ENCODE measurements at regions not wholly inside any gene's neighbourhood (a gene's known extent, or its start where the extent isn't known, plus 50 kb on each side); places are given as distances from the start of the nearest gene placed in this dataset.

DNA sequence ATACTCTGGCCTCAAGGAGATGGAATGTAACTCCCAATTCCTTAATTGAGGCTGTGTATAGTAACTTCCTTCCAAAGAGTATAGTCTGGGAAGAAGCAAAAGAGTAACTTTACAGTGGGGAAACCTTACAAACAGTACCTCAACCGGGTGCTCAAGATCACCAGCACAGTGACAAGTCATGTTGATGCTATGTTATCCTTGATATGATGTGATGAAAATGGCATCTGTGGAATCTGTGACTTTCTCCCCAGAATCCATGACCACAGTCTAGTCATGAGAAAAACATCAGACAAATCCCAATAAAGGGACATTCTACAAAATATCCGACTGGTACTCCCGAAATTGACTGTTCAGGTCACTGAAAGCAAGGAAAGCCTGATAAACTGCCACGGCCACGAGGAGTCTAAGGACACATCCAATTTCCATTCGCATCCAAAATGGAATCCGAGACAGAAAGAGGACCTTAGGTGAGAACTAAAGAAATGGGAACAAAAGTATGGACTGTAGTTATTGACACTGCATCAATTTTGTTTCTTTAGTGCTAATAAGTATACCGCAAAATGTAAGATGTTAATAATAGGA, 97.3 kb upstream of the FRMD6 start:
- DNase-seq = no peak

DNA sequence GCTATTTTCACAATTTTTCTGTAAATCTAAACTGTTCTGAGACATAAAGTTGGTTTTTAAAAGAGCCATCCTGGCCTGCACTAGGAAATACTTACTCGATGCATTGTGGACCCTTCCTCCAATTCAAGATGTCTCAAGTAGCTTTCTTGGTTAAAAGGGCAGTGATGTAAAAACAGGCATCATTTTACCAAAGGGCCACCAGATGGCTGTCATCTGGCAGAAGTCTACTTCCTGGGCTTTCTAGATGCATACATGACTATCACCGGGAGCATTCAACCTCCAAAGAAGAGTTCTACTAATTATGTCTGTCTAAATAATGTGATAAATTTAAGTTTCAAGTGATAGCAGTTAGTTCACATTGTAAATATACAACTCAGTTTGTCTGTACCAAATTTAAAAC, 96.8 kb upstream of the FRMD6 start:
- DNase-seq = no peak

GRCh38 chr14:51561141-51561540, 90.6 kb upstream of the FRMD6 start:
- no peak for DNase-seq

DNA sequence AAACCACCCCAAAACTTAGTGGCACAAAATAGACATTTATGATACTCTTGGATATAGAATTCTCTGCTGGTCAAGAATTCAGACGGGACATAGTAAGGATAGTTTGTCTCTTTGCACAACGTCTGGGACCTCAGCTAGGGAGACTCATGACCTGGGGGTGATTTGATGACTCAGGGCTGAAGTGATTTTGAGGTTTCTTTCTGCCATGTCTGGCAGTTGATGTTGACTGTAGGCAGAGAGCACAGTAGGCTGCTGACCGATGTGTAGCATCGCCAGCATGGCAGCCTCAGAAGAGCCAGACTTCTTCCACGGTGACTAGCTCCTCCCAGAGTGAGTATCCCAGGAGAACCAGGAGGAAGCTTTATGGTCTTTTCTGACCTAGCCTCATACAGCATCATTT, 88.9 kb upstream of the FRMD6 start:
- DNase-seq = no peak

- no peak for DNase-seq
Measured at GRCh38 chr14:51563560-51563959, 88.2 kb upstream of the FRMD6 start.

DNA sequence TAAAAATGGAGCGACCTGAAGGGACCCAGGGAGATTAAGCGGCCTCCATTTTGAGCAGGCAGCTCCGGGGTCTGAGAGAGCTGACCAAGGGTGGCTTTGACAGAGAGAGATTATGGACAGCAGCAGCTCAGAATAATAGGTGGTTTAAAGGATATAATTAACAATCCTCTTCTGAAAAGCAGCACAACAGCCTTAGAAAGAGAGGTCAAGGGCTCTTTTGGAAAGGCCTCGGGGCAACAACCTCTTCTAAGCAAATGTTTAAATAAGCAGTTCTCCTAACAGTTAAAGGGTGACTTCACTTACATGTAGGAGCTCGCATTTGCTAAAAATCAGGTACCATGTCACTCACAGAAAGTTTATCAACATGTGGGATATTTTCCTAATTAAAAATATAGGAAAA, 87.2 kb upstream of the FRMD6 start:
- DNase-seq = no peak

GRCh38 chr14:51564986-51565604, 86.6 kb upstream of the FRMD6 start:
- no peak for DNase-seq

DNA sequence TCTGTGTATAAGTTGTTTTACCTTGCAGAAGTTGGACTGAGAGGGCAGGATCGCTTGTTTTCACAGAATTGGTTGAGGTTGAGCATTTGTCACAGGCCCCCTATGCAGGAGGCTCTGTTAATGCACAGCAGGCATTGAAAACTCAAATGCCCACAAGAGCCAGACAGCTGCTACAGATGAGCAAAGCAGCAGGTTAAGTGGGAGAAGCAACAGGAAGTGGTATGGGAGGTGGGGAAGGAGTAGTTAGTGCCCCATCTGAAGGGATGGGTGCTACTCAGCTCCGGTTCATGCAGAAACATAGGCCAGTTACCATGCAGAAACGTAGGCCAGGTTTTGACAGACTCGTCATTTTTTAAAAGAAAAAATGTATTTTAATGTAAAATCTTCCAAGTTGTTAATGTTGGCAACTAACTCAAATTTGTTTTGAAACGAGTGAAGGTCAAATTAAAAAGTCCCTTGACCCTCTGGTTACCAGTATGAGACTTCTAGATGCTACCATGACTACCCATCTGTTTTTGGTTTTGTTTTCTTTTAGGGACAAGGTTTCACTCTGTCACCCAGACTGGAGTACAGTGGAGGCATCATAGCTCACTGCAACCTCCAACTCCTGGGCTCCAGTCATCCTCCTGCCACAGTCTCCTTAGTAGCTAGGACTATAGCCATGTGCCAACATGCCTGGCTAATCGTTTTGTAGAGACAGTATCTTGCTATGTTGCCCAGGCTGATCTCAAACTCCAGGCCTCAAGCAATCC, 84.7 kb upstream of the FRMD6 start:
- no peak for DNase-seq

GRCh38 chr14:51568366-51568765, 83.3 kb upstream of the FRMD6 start:
- no peak for DNase-seq

- DNase-seq = no peak
Measured at GRCh38 chr14:51573607-51574006, 78.1 kb upstream of the FRMD6 start.

- no peak for DNase-seq
Measured at GRCh38 chr14:51574009-51574408, 77.7 kb upstream of the FRMD6 start.

DNA sequence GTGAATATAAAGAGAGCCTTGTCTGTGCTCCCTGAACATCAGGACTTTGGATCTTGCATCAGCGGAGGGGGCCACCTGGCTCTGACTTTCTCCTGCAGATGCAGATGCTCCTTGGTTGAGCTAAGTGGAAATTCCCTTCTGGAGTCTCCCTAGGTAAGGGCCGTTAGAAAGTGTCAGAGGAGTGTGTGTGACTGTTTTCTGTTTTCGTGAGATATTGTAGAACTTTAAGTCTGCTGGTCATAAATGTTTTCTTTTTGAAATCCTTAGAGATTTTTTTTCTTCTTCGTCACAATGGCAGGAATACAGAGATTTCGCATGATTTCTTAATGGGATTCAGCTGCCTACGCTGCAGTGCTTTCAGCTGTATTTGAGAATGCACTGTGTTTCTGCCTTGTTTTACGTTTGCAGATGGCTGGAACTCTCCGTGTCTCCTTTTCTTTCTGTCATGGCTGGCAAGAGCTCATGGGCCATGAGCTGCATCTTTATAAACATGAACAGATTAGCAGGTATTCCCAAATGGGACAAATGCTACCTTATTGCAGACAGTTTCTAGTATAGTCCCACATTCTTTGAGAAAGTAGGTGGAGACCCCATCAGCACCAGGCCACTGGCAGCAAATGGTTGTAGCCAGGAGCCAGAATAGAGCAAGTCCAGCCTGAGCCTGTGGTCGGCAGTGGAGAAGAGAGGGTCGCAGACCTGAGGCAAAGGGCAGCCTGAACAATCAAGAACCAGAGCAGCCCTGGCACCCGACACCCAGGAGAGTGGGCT, 76.2 kb upstream of the FRMD6 start:
- DNase-seq = no peak

DNA sequence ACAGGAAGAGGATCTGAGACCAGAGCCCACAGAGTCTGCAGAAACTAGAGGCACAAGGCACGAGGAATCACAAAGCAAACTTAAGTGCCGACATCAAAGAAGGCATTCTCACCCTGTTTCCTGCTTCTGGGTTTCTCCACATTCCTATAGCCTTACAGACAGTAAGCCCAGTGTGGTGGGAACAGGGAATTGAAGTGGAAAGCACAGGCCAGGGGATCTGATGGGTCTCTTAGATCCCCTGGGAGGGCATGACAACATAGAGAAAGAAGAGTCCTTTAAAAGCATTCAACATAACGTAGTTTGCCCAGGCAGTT, 75.6 kb upstream of the FRMD6 start:
- DNase-seq = no peak

DNA sequence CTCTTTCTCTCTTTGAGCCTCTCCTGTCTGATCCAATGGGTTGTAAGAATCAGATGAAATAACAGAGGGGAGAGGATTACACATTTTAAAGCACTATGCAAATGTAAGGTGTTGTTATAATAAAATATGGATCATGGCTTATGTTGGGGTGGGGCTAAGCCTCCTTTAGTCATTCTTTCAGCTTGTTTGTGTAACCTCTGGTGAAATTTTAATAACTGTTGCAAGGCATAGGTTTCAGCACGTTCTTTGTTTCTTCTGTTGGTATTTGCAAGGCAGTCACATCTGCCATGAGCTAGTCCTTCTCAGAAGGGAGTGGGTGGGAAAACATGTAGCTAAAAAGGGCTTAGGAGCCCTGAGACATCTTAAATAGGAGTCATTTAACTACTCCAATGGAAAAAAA, 74.8 kb upstream of the FRMD6 start:
- DNase-seq = no peak

- DNase-seq = no peak
Measured at GRCh38 chr14:51578853-51579252, 72.9 kb upstream of the FRMD6 start.

DNA sequence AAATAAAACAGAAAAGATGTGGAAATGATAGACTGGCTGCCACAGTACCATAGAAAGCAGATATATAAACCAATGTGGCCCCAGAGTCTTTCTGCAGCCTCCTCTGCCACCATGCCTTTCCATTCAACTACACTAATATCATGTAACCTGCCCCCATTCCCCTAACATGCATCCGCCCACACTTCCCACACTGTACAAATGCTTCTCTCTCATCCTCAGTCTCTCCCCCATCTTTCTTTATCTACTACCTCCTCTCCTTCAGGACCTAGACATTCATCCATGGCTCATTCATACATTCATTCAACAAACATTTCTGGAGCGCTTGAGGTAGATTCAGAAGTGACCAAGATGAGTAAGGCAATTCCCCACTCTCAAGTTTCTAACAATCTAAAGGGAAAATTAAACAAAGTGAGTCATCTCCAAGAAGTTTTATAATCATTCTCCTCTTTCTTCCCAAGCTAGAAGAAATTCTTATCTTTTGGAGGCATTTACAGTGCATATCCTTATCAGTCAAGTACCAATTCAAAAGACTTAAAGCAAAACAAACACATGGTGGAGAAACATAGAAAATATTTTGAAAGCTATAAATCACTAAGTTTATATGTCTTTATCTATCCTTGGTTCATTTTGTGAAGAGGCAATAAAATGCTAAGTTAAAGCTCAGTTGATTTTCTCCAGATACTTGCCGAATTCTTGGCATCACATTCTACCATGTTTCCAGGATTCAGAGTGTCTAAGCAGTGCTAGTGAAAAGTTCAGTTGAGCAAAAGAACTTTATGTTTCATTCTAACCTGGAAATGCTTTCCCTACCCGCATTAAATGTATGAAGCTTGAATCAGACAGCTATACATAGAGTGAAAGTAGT, 70.5 kb upstream of the FRMD6 start:
- DNase-seq = no peak

DNA sequence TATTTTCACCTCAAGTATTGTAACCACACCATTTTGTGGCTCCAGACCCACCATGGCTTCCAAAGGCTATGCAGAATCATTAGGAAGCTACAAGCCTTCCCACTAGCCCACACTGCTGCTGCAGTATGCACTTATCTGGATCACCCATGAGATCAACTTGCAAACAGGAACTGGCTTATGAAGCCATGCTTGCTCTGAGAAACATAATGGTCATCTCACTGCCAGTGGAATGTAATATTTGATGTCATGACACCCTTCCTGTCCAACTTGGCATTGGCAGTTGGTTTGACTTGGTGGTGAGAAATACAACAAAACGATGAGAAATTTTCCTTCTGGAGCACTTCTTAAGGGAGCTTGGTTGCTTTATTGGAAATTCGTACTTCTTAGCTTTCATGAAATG, 69.3 kb upstream of the FRMD6 start:
- DNase-seq = no peak

GRCh38 chr14:51585055-51585454, 66.7 kb upstream of the FRMD6 start:
- no peak for DNase-seq

DNA sequence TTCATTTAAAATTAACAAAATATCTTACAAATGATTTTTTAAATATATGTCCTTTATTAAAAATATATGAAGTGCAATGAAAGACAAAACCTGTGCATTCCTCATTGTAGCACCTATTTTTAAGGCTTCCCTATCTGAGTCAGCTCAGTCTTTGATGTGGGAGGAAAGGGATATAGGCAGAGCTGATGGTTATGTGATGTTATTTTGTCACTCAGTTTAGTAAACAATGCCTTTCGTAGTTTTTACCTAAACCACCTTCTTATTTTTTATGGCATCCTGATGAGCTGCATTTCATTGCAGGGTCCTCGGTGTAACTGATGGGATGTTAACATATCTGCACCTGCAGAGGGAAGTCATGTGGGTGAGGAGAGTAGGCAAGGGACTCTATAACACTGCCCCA, 58.9 kb upstream of the FRMD6 start:
- no peak for DNase-seq

GRCh38 chr14:51593397-51593796, 58.3 kb upstream of the FRMD6 start:
- no peak for DNase-seq

GRCh38 chr14:51595881-51596455, 55.7 kb upstream of the FRMD6 start:
- DNase-seq = no peak

GRCh38 chr14:51596488-51597117, 55.1 kb upstream of the FRMD6 start:
- no peak for DNase-seq
